ENCODE measurements at regions not wholly inside any gene's neighbourhood (a gene's known extent, or its start where the extent isn't known, plus 50 kb on each side); places are given as distances from the start of the nearest gene placed in this dataset.

GRCh38 chr3:28835249-28835648 is 445.6 kb upstream of the RBMS3 start:
- no peak for DNase-seq

GRCh38 chr3:28835751-28836150 is 445.1 kb upstream of the RBMS3 start:
- DNase-seq, result no peak

GRCh38 chr3:28836199-28836598 is 444.7 kb upstream of the RBMS3 start:
- no peak for DNase-seq

- no peak for DNase-seq
Observed at GRCh38 chr3:28840976-28841376, 439.9 kb upstream of the RBMS3 start.

GRCh38 chr3:28841441-28841840 is 439.4 kb upstream of the RBMS3 start:
- no peak for DNase-seq

GRCh38 chr3:28844298-28845005 is 436.4 kb upstream of the RBMS3 start:
- no peak for DNase-seq

- DNase-seq, result no peak
Observed at GRCh38 chr3:28845006-28845324, 435.9 kb upstream of the RBMS3 start.

GRCh38 chr3:28846971-28847478 is 433.8 kb upstream of the RBMS3 start:
- no peak for DNase-seq

GRCh38 chr3:28847736-28848135 is 433.1 kb upstream of the RBMS3 start:
- DNase-seq, result no peak

- DNase-seq, result no peak
Observed at GRCh38 chr3:28850186-28850585, 430.7 kb upstream of the RBMS3 start.

GRCh38 chr3:28853830-28854229 is 427.0 kb upstream of the RBMS3 start:
- no peak for DNase-seq

GRCh38 chr3:28856796-28857195 is 424.1 kb upstream of the RBMS3 start:
- DNase-seq, result no peak

GRCh38 chr3:28859897-28860296 is 421.0 kb upstream of the RBMS3 start:
- DNase-seq, result no peak

GRCh38 chr3:28860307-28860706 is 420.6 kb upstream of the RBMS3 start:
- DNase-seq, result no peak

- no peak for DNase-seq
Observed at GRCh38 chr3:28863186-28863585, 417.7 kb upstream of the RBMS3 start.

- no peak for DNase-seq
Observed at GRCh38 chr3:28867836-28868235, 413.0 kb upstream of the RBMS3 start.

- DNase-seq, result no peak
Observed at GRCh38 chr3:28868897-28869296, 412.0 kb upstream of the RBMS3 start.

- no peak for DNase-seq
Observed at GRCh38 chr3:28877912-28878311, 403.0 kb upstream of the RBMS3 start.

GRCh38 chr3:28890373-28890772 is 390.5 kb upstream of the RBMS3 start:
- DNase-seq, result no peak

GRCh38 chr3:28891485-28891884 is 389.4 kb upstream of the RBMS3 start:
- no peak for DNase-seq

GRCh38 chr3:28900301-28900700 is 380.6 kb upstream of the RBMS3 start:
- no peak for DNase-seq

- no peak for DNase-seq
Observed at GRCh38 chr3:28901018-28901417, 379.9 kb upstream of the RBMS3 start.

- DNase-seq, result no peak
Observed at GRCh38 chr3:28903171-28903601, 377.7 kb upstream of the RBMS3 start.

GRCh38 chr3:28905798-28906197 is 375.1 kb upstream of the RBMS3 start:
- no peak for DNase-seq

GRCh38 chr3:28906561-28907310 is 374.1 kb upstream of the RBMS3 start:
- DNase-seq, result no peak
